PC-9 (cell line): ENCODE measurements at regions not wholly inside any gene's neighbourhood (a gene's known extent, or its start where the extent isn't known, plus 50 kb on each side); places are given as distances from the start of the nearest gene placed in this dataset.

Experiments used
- EZH2 ChIP-seq: fragments of 200-600 bp; sonication (generic); IDR thresholded peaks from 2 replicates; pipeline ENCODE4 v1.8.0; 2017; ENCODE audit warnings: antibody characterized with exemption, low read depth
- TF ChIP-seq, protein P1 (sequence below): fragments of 200-600 bp; sonication (generic); conservative IDR thresholded peaks from 2 replicates; pipeline ENCODE4 v1.6.1; 2017; ENCODE audit warnings: mixed run types, antibody characterized with exemption, mild to moderate bottlenecking, moderate library complexity

DNA sequence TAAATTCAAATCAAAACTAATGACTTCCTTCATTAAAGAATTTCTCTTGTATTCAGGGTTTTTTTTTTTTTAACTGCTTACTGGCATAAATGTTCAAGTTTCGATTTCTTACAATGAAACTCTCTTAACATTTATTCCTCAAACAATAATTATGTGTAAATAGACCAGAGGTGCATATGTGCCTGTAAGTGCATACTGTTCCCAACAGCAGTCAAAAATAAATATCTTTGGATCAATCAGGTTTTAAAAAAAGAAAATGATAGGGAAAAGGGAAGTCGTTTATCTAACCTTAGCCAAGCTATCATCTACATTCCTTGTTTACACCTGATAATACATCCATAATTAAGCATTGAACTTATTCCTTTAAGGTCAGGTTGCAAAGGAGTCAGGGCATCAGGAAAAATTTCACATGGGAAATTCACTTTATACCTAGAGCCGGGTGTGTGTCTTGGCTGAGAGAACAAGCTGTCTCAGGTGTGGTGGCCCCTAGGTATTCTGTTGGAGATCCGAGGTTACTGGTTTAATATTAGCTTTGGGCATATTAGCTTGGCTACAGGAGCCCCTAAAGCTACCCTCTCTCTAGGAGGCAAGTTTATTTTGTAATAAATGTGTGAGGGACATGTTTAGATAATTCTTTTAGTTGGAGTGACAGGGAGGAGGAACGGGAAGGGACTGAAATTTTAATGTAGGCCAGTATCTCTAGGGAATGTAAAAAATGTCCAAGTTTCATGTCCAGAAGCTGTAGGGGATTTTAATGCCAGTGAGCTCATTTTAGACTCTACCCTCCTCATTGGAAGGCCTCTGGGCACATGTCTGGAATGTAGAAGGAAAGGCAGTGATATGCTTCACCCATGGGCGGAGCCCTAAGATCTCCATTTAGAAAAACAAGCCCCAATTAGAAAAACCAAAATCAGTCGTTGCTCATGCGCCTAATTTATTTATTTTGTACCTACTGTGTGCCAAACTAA is 327.9 kb upstream of the PROX1 start:
- TF ChIP-seq, protein P1, sequence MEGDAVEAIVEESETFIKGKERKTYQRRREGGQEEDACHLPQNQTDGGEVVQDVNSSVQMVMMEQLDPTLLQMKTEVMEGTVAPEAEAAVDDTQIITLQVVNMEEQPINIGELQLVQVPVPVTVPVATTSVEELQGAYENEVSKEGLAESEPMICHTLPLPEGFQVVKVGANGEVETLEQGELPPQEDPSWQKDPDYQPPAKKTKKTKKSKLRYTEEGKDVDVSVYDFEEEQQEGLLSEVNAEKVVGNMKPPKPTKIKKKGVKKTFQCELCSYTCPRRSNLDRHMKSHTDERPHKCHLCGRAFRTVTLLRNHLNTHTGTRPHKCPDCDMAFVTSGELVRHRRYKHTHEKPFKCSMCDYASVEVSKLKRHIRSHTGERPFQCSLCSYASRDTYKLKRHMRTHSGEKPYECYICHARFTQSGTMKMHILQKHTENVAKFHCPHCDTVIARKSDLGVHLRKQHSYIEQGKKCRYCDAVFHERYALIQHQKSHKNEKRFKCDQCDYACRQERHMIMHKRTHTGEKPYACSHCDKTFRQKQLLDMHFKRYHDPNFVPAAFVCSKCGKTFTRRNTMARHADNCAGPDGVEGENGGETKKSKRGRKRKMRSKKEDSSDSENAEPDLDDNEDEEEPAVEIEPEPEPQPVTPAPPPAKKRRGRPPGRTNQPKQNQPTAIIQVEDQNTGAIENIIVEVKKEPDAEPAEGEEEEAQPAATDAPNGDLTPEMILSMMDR = no peak
- TF ChIP-seq EZH2 = no peak
